ENCODE measurements at regions not wholly inside any gene's neighbourhood (a gene's known extent, or its start where the extent isn't known, plus 50 kb on each side); places are given as distances from the start of the nearest gene placed in this dataset.
"Not testable (repeated sequence)": the region's sequence is repeated elsewhere in the genome, so short reads cannot be mapped to it uniquely, and the experiment has no call there.

DNA sequence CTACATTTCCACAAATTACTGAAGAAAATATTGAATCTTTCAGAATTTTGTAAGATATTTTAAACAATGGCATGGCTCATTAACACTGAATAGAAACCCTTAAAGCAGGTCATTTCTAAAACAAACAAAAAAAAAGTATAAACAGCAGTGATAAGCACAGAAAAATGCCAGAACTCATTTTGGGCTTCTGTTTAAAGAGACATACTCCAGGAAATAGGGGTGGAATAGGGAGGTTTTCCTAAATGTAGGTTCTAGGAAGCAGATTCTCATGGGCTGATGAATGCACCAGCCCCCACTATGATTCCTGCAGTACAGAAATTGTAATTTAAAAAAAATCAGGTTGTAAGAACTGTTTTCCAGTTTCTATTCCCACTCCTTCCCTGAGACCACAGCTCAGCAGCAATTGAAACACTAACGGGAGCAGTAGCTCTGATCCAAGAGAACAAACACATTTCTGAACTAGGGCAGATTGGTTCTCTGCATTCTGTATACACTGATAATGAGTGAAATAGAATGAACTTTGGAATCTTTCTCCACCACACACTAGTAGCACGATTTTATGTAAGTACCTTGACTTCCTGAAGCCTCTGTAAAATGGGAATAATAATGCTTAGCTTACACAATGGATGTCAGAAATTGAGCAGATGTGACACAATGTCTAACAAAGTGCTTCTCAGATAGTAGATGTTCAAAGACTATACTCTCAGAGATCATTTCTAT, 115.6 kb upstream of the TMTC1 start:
- no peak for ATAC-seq (ENCODE audit: low FRiP score)
- DNase-seq (ENCODE audit: low spot score) = no peak
- TF ChIP-seq, protein P1, sequence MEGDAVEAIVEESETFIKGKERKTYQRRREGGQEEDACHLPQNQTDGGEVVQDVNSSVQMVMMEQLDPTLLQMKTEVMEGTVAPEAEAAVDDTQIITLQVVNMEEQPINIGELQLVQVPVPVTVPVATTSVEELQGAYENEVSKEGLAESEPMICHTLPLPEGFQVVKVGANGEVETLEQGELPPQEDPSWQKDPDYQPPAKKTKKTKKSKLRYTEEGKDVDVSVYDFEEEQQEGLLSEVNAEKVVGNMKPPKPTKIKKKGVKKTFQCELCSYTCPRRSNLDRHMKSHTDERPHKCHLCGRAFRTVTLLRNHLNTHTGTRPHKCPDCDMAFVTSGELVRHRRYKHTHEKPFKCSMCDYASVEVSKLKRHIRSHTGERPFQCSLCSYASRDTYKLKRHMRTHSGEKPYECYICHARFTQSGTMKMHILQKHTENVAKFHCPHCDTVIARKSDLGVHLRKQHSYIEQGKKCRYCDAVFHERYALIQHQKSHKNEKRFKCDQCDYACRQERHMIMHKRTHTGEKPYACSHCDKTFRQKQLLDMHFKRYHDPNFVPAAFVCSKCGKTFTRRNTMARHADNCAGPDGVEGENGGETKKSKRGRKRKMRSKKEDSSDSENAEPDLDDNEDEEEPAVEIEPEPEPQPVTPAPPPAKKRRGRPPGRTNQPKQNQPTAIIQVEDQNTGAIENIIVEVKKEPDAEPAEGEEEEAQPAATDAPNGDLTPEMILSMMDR (IDR thresholded peaks at IDR 0.05) = no peak

DNA sequence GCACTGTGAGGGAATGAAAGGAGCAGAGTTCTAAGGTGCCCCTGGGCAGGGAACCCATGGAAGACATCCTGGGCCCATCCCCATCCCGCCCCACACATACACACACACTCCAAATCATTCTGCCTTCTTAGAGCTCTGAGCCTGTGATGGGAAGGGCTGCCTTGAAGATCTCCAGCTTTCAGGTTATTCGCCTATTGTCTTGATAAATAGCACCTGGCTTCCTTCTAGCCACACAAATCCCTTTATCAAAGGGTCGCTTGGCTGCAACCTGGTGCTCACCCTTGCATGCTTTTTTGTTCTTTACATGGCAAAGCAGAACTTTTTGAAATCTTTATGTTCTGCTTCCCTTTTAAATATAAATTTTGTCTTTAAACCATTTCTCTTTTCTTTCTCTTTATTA, 112.2 kb upstream of the TMTC1 start:
- TF ChIP-seq, protein P1 (IDR thresholded peaks at IDR 0.05) = no peak
- DNase-seq (ENCODE audit: low spot score) (no peak), ATAC-seq (ENCODE audit: low FRiP score) (no peak)

DNA sequence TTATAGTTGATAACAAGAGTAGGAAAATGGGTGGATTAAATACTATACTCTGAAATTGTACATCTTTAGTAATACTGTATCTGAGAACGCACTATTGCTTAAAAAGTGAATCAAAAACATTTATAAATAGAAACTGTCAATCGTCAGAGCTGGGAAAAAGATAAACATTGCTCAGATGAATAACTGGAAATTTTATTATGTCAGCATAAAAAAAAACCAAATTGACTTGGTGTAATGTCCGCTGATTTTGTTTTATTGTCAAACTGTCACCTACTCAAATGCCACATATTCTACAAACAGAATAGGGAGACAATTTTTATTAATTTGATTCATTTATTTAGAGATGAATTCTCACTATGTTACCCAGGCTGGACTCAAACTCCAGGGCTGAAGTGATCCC, 109.3 kb upstream of the TMTC1 start:
- TF ChIP-seq, protein P1 (IDR thresholded peaks at IDR 0.05) = no peak
- DNase-seq (ENCODE audit: low spot score) (no peak), ATAC-seq (ENCODE audit: low FRiP score) (no peak)

DNA sequence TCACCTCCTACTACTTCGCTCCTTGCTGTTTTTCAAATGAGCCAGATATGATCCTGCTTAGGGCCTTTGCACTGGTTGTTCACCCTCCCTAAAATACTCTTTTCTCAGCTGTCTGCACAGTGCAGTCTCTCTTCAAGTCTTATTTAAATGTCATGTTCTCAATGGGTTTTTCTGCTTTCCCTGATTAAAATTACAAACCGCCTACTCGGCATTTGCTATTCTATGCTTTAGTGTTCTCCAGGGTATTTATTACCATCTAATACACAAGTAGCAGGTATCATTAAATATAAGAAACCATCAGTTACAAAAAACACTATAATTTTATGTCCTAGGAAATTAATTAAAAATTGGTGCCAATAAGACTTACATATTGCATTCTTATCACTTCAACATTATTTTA, 108.0 kb upstream of the TMTC1 start:
- DNase-seq (ENCODE audit: low spot score) (no peak), ATAC-seq (ENCODE audit: low FRiP score) (no peak)
- TF ChIP-seq, protein P1 (IDR thresholded peaks at IDR 0.05) = no peak

DNA sequence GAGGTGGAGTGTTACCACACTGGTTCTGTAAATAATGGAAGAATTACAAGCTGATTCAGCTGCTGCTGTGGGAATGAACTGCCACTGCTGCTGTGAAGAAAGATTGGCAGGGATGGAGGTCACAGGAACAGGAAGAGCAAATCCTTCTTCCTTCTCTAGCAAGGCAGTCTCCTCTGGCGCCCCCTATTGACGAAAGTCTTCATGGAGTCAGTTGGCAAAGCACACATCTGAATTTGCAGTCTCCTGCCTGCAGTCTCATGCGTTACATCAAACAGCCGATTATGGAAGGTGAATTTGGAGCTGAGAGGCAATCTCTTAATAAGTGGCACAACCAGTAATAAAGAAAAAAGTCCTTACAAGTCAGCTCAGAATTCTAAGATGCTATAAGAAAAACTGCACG, 106.0 kb upstream of the TMTC1 start:
- ATAC-seq (ENCODE audit: low FRiP score) = no peak
- DNase-seq (ENCODE audit: low spot score) = peak; percentile 49
- TF ChIP-seq, protein P1 (IDR thresholded peaks at IDR 0.05) = no peak

DNA sequence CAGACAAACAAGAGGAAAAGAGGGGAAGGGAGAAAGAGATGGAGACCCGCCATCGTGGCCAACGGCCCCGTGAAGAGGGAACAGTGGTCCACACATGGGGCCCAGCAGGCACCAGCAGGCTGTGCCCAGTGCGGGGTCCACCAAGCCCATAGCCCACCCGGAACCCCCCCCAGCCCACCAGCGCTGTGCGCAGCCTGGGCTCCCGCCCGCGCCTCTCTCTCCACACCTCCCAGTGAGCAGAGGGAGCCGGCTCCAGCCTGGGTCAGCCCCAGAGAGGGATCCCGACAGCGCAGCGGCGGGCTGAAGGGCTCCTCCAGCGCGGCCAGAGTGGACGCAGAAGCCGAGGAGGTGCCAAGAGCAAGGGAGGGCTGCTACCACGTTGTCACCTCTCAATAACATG, 105.0 kb upstream of the TMTC1 start:
- DNase-seq (ENCODE audit: low spot score) (no peak), ATAC-seq (ENCODE audit: low FRiP score) (no peak)
- TF ChIP-seq, protein P1 (IDR thresholded peaks at IDR 0.05) = no peak

DNA sequence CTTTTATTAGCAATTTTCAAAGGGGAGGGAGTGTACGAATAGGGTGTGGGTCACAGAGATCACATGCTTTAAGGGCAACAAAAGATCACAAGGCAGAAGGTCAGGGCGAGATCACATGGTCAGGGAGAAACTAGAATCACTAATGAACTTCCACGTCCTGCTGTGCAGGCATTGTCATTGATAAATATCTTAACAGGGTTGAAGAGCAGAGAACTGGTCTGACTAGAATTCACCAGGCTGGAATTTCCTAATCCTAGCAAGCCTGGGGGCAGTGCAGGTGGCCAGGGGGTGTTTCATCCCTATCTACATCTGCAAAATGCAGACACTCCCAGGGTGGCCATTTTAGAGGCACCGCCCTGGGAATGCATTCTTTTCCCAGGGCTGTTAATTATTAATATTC, 101.2 kb upstream of the TMTC1 start:
- not testable (repeated sequence) for DNase-seq (ENCODE audit: low spot score); ATAC-seq (ENCODE audit: low FRiP score)

All from omental fat pad (tissue), 3 donors.